Naive thymus-derived CD8-positive, alpha-beta T cell (primary cell): ENCODE measurements at regions not wholly inside any gene's neighbourhood (a gene's known extent, or its start where the extent isn't known, plus 50 kb on each side); places are given as distances from the start of the nearest gene placed in this dataset.

ENCODE experiments used
- ATAC-seq, 2 donors: fragments of 150-1000 bp; cut with Tn5 transposase in 1 of 2; sonication (Bioruptor Pico), chemical (Tn5 transposase) in 1 of 2; 1 replicate in 1 of 2; 2 replicates in 1 of 2; pipeline ENCODE4 v1.10.0; 2021; ENCODE audit warnings: mild to moderate bottlenecking in 2 of 2, moderate library complexity in 2 of 2
- POLR2A ChIA-PET: fragments of 350-600 bp; sonication (Branson Sonifier 250); formaldehyde crosslinking; loops from one replicate; lab custom pipeline; 2021; ENCODE audit warnings: antibody characterized with exemption; lab: Charles Lee
- DNase-seq, 10 donors: peaks; one replicate each; pipeline versions ENCODE4 v3.0.0 to v3.0.0-alpha.2; 2020 to 2022
- H3K27ac Mint-ChIP-seq, 10 donors: one replicate each; pipeline ENCODE4 v1.8.0; 2020 to 2022; ENCODE audit warnings: mild to moderate bottlenecking in 10 of 10, mixed read lengths in 10 of 10, moderate library complexity in 4 of 10, inconsistent platforms in 1 of 10
- H3K27me3 Mint-ChIP-seq, 5 donors: one replicate each; pipeline ENCODE4 v1.8.0; 2021 to 2022; ENCODE audit warnings: mixed read lengths in 5 of 5
- H3K36me3 Mint-ChIP-seq, 3 donors: one replicate each; pipeline ENCODE4 v1.8.0; 2020 to 2022; ENCODE audit warnings: mixed read lengths in 3 of 3, mild to moderate bottlenecking in 2 of 3, inconsistent platforms in 1 of 3
- H3K4me1 Mint-ChIP-seq, 4 donors: one replicate each; pipeline ENCODE4 v1.8.0; 2021 to 2022; ENCODE audit warnings: mixed read lengths in 4 of 4
- H3K4me3 Mint-ChIP-seq, 10 donors: one replicate each; pipeline ENCODE4 v1.8.0; 2020 to 2022; ENCODE audit warnings: mild to moderate bottlenecking in 10 of 10, mixed read lengths in 10 of 10, moderate library complexity in 6 of 10, inconsistent platforms in 1 of 10
- H3K9me3 Mint-ChIP-seq, 9 donors: one replicate each; pipeline ENCODE4 v1.8.0; 2020 to 2022; ENCODE audit warnings: mixed read lengths in 9 of 9, mild to moderate bottlenecking in 3 of 9, inconsistent platforms in 1 of 9, moderate library complexity in 1 of 9

DNA sequence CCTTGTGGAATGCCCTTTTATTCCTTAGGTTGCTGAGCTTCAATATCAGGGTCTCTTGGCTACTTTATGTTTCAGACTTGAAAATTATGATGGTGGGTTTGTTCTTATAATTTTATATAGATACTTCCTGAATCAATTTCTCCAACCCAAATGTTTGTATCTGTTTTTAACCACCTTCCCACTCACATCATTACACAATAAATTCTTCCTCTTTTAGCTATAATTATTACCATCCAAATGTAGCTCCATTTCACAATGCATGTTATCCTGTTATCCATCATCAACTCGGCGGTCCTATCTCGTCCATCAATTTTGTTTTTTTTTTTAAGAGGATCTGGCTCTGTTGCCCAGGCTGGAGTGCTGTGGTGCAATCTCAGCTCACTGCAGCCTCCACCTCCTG is 357.6 kb upstream of the ZP4 start:
- H3K36me3 Mint-ChIP-seq = no peaks in the 10 kb centered on the region
- ATAC-seq (no peak), DNase-seq (no peak)
- POLR2A ChIA-PET = no interaction called here
- H3K27ac Mint-ChIP-seq = no peak overlapping the region
- H3K27me3 Mint-ChIP-seq = no peaks in the 10 kb centered on the region
- H3K4me3 Mint-ChIP-seq = no peak overlapping the region
- peaks cover 0 to 1% (median 0%) of the 10 kb centered on the region in 9 donors for H3K9me3 Mint-ChIP-seq
- H3K4me1 Mint-ChIP-seq = no peaks in the 10 kb centered on the region

GRCh38 chr1:238242181-238242580 is 351.5 kb upstream of the ZP4 start:
- Mint-ChIP-seq H3K27ac (no peak overlapping the region), H3K4me1 (peaks cover 0 to 2% (median 0%) of the 10 kb centered on the region in 4 donors), H3K36me3 (no peaks in the 10 kb centered on the region), H3K4me3 (no peak overlapping the region), H3K9me3 (peaks cover 0 to 23% (median 0%) of the 10 kb centered on the region in 9 donors), H3K27me3 (peaks cover 0 to 4% (median 0%) of the 10 kb centered on the region in 5 donors)
- DNase-seq (no peak), ATAC-seq (no peak)
- POLR2A ChIA-PET = no interaction called here

GRCh38 chr1:238241607-238242006 is 350.9 kb upstream of the ZP4 start:
- Mint-ChIP-seq H3K27me3 (peaks cover 0 to 4% (median 0%) of the 10 kb centered on the region in 5 donors), H3K27ac (no peak overlapping the region), H3K36me3 (no peaks in the 10 kb centered on the region), H3K4me3 (no peak overlapping the region), H3K4me1 (peaks cover 0 to 2% (median 0%) of the 10 kb centered on the region in 4 donors), H3K9me3 (peaks cover 0 to 23% (median 0%) of the 10 kb centered on the region in 9 donors)
- POLR2A ChIA-PET = no interaction called here
- ATAC-seq (no peak), DNase-seq (no peak)

DNA sequence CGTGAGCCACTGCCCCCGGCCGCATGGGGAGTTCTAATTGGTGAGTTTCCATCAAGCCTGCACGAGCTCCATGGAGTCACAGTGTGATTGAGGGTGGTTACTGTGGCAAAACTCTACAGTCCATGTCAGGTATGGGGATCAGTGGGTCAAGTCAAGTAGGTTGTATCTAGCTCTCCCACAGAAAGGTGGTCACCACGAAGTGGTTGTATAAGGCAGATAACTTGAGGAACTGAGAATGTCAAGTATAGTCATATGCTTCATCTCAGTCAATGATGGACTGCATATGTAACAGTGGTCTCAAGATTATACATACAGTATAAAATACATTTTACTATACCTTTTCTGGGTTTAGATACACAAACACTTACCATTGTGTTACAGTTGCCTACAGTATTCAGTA is 348.6 kb upstream of the ZP4 start:
- peaks cover 0 to 4% (median 0%) of the 10 kb centered on the region in 5 donors for H3K27me3 Mint-ChIP-seq
- POLR2A ChIA-PET = no interaction called here
- DNase-seq (no peak), ATAC-seq (no peak)
- no peak overlapping the region for H3K27ac Mint-ChIP-seq
- no peaks in the 10 kb centered on the region for H3K36me3 Mint-ChIP-seq
- H3K4me3 Mint-ChIP-seq = no peak overlapping the region
- peaks cover 0 to 2% (median 0%) of the 10 kb centered on the region in 4 donors for H3K4me1 Mint-ChIP-seq
- H3K9me3 Mint-ChIP-seq = peaks cover 0 to 23% (median 0%) of the 10 kb centered on the region in 9 donors

DNA sequence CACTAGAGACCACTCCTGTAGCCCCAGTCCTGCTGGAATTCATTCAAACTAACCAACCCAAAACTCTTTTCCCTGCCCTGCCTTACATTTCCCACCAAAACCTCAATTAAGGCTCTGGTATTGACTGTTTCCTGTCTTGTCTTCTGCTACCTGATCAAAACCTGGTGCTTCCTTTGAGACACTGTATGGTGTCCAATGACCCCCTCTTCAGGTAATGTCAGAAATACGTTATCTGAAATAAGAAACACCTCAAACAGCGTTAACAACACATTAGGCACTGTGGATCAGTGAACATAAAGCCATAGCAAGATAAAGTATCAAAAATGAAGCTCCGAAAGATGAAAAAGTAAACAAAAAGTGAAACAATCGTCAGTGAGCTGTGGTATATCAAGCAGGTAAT is 343.2 kb upstream of the ZP4 start:
- H3K36me3 Mint-ChIP-seq = peaks cover 0 to 5% (median 0%) of the 10 kb centered on the region in 3 donors
- no peak overlapping the region for H3K4me3 Mint-ChIP-seq
- peaks cover 0 to 12% (median 3%) of the 10 kb centered on the region in 9 donors for H3K9me3 Mint-ChIP-seq
- POLR2A ChIA-PET = no interaction called here
- no peak overlapping the region for H3K27ac Mint-ChIP-seq
- peaks cover 0 to 2% (median 0%) of the 10 kb centered on the region in 4 donors for H3K4me1 Mint-ChIP-seq
- ATAC-seq (no peak), DNase-seq (no peak)
- no peaks in the 10 kb centered on the region for H3K27me3 Mint-ChIP-seq

DNA sequence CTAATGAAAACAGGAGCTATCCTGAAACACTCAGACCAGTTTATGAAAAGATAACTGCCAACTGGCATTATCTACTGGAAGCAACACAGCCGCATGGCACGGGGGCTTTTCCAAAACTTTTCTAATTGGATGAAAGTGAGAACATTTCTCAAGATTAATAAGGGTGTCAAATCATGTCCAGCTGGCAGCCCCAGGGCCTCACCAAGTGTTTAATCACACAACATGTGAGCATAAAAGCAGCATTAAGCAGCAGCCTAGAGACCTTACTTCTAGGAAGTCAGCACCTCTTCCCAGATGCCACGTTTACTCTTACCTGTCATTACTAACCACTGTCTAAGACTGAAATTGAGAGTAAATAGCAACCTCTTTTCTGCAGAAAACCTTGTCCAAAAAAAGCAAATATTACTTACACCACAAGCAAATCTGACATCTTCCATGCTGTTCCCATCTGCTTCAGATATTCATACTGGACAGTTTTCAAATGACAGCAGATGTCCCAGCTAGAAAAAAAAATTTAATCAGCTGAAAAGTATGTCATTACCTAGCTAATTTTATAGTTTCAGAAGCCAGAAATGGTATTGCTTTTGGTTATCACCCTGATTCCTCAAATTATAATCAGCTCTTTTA is 341.5 kb upstream of the ZP4 start:
- Mint-ChIP-seq H3K9me3 (peaks cover 0 to 7% (median 0%) of the 10 kb centered on the region in 9 donors), H3K4me1 (no peaks in the 10 kb centered on the region), H3K36me3 (peaks cover 0 to 5% (median 0%) of the 10 kb centered on the region in 3 donors), H3K27me3 (no peaks in the 10 kb centered on the region), H3K27ac (no peak overlapping the region), H3K4me3 (no peak overlapping the region)
- POLR2A ChIA-PET = no interaction called here
- ATAC-seq = no peak
- no peak for DNase-seq

GRCh38 chr1:238226810-238227209 is 336.1 kb upstream of the ZP4 start:
- Mint-ChIP-seq H3K4me3 (no peak overlapping the region), H3K36me3 (peaks cover 0 to 5% (median 0%) of the 10 kb centered on the region in 3 donors), H3K27ac (no peak overlapping the region), H3K4me1 (no peaks in the 10 kb centered on the region), H3K9me3 (peaks cover 0 to 17% (median 6%) of the 10 kb centered on the region in 9 donors), H3K27me3 (no peaks in the 10 kb centered on the region)
- ATAC-seq (no peak), DNase-seq (no peak)
- POLR2A ChIA-PET = no interaction called here

DNA sequence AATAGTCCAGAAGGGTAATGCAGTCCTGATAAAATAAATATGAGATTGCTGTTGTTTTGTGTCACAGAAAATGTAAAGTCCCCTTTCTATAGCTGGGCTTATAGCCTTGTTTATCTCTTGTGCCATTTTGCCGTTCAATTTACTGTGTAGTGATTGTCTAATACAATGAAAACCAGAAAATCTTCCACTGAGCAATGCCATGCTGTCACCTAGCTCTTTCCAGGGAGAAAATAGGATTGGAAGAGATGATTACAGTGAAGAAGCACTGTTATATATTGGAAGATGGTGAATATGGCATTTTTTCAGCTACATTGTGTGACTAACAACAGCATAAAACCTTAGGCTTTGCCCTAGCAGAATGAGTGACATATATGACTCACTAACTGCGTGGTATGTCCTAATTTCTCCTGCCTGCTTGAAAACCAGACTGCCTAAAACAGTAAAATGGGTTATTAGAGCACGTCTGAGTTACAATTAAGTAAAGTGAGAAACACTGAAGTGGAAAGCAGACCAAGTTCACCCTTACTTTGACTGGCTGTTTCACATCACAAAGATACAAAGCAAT is 332.4 kb upstream of the ZP4 start:
- no peak for ATAC-seq
- H3K9me3 Mint-ChIP-seq = peaks cover 0 to 43% (median 8%) of the 10 kb centered on the region in 9 donors
- H3K4me3 Mint-ChIP-seq = no peak overlapping the region

GRCh38 chr1:238221738-238222137 is 331.0 kb upstream of the ZP4 start:
- Mint-ChIP-seq H3K4me1 (no peaks in the 10 kb centered on the region), H3K27ac (no peak overlapping the region), H3K27me3 (no peaks in the 10 kb centered on the region), H3K9me3 (peaks cover 0 to 38% (median 6%) of the 10 kb centered on the region in 9 donors), H3K4me3 (no peak overlapping the region), H3K36me3 (no peaks in the 10 kb centered on the region)
- POLR2A ChIA-PET = no interaction called here
- DNase-seq (no peak), ATAC-seq (no peak)

More for the DNA sequence above, 332.4 kb upstream of the ZP4 start:
- Mint-ChIP-seq H3K27ac (no peak overlapping the region), H3K36me3 (no peaks in the 10 kb centered on the region), H3K4me1 (no peaks in the 10 kb centered on the region), H3K27me3 (no peaks in the 10 kb centered on the region)
- POLR2A ChIA-PET = no interaction called here
- no peak for DNase-seq

- no peaks in the 10 kb centered on the region for H3K36me3 Mint-ChIP-seq
These were observed 323.7 kb upstream of the ZP4 start for GRCh38 chr1:238214449-238214848.

GRCh38 chr1:238205045-238205662 is 314.4 kb upstream of the ZP4 start:
- Mint-ChIP-seq H3K36me3 (no peaks in the 10 kb centered on the region), H3K27ac (no peak overlapping the region), H3K9me3 (peaks cover 3 to 16% (median 9%) of the 10 kb centered on the region in 9 donors), H3K4me1 (no peaks in the 10 kb centered on the region), H3K4me3 (no peak overlapping the region), H3K27me3 (no peaks in the 10 kb centered on the region)
- POLR2A ChIA-PET = no interaction called here
- no peak for ATAC-seq
- DNase-seq = no peak

More at GRCh38 chr1:238214449-238214848, 323.7 kb upstream of the ZP4 start:
- H3K4me1 Mint-ChIP-seq = no peaks in the 10 kb centered on the region
- no peaks in the 10 kb centered on the region for H3K27me3 Mint-ChIP-seq
- POLR2A ChIA-PET = no interaction called here
- H3K4me3 Mint-ChIP-seq = no peak overlapping the region
- no peak for DNase-seq
- ATAC-seq = no peak
- no peak overlapping the region for H3K27ac Mint-ChIP-seq
- H3K9me3 Mint-ChIP-seq = peaks cover 0 to 22% (median 8%) of the 10 kb centered on the region in 9 donors

- Mint-ChIP-seq H3K27ac (no peak overlapping the region), H3K27me3 (no peaks in the 10 kb centered on the region), H3K4me3 (no peak overlapping the region), H3K4me1 (no peaks in the 10 kb centered on the region), H3K36me3 (no peaks in the 10 kb centered on the region), H3K9me3 (peaks cover 1 to 12% (median 7%) of the 10 kb centered on the region in 9 donors)
- POLR2A ChIA-PET = no interaction called here
- ATAC-seq (no peak), DNase-seq (no peak)
These were observed 311.3 kb upstream of the ZP4 start for GRCh38 chr1:238201992-238202391.

- no peak for DNase-seq
- POLR2A ChIA-PET = no interaction called here
- no peak overlapping the region for H3K4me3 Mint-ChIP-seq
- no peak for ATAC-seq
- no peaks in the 10 kb centered on the region for H3K4me1 Mint-ChIP-seq
- H3K9me3 Mint-ChIP-seq = peaks cover 0 to 12% (median 4%) of the 10 kb centered on the region in 9 donors
- no peaks in the 10 kb centered on the region for H3K27me3 Mint-ChIP-seq
- no peak overlapping the region for H3K27ac Mint-ChIP-seq
- no peaks in the 10 kb centered on the region for H3K36me3 Mint-ChIP-seq
These were observed 308.6 kb upstream of the ZP4 start for GRCh38 chr1:238199325-238199724.
